ENCODE measurements at regions not wholly inside any gene's neighbourhood (a gene's known extent, or its start where the extent isn't known, plus 50 kb on each side); places are given as distances from the start of the nearest gene placed in this dataset.
A peak's percentile ranks its signal among the peaks of the same experiment; 100 is the strongest.

DNA sequence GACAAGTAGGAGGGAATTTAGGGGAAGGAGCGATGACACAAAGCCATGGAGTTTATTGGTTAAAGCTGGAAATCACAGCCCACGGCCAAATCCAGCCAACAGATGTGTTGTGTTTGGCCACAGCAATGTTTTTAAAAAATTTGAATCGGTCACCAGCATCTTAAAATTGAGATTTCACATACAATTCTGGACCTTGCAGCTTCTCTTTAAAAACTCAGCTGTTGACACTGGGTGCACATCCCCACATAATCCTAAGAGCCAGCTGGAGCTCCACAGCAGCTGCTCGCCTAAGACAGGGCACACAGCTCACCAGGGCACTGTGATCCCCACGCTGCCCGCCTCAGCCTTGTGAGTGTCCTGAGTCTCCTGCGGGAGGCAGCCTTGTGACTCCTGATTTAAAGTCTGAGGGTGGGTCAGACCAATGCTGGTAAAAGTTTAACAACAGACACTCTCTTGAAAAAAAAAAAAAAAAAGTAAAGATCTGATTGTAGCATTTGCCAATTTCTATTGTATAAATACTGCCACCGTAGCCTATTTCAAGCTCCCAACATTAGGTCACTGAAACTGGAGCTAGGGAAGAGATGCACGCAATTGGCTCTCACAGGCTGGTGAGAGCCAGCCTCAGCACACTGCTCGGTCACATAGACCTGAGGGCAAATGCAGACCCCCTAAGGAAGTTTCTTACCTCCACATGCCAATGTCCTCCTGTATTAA is 124.8 kb downstream of the HSD17B3 start:
- TF ChIP-seq, protein P1, sequence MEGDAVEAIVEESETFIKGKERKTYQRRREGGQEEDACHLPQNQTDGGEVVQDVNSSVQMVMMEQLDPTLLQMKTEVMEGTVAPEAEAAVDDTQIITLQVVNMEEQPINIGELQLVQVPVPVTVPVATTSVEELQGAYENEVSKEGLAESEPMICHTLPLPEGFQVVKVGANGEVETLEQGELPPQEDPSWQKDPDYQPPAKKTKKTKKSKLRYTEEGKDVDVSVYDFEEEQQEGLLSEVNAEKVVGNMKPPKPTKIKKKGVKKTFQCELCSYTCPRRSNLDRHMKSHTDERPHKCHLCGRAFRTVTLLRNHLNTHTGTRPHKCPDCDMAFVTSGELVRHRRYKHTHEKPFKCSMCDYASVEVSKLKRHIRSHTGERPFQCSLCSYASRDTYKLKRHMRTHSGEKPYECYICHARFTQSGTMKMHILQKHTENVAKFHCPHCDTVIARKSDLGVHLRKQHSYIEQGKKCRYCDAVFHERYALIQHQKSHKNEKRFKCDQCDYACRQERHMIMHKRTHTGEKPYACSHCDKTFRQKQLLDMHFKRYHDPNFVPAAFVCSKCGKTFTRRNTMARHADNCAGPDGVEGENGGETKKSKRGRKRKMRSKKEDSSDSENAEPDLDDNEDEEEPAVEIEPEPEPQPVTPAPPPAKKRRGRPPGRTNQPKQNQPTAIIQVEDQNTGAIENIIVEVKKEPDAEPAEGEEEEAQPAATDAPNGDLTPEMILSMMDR (conservative IDR thresholded peaks at IDR 0.05; ENCODE audit: low read length): peak; percentile 29; the same call in 1 of the 2 replicates
- TF ChIP-seq EZH2phosphoT487 (IDR thresholded peaks at IDR 0.05; ENCODE audit: borderline replicate concordance): no peak
- Histone ChIP-seq H3K27me3 (ENCODE audit: insufficient read depth, low read length, poor library complexity, severe bottlenecking) (peaks cover 10% of the 10 kb centered on the region), H3K4me2 (ENCODE audit: low read depth, low read length, poor library complexity, severe bottlenecking) (no peak overlapping the region)

DNA sequence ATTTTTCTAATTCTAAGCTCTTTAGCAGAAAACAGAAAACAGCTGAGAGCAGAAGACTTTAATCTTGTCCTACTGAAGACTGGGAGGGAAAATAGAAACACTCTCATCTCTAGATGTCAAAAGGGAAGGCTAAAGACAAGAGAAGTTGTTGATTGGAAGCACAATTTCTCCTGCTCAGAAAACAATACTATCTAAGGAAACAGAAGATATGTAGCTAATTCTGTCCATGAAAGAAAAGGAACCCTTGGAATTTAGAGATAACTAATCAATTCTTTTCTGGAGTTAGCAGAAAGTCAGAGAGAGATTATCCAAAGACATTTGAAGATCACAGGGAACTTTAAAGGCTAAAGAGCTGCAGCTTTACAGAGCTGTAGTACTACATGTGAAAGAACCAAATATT is 126.2 kb downstream of the HSD17B3 start:
- no peak for TF ChIP-seq EZH2phosphoT487 (IDR thresholded peaks at IDR 0.05; ENCODE audit: borderline replicate concordance)
- TF ChIP-seq, protein P1 (conservative IDR thresholded peaks at IDR 0.05; ENCODE audit: low read length): no peak

More for the DNA sequence above, 124.8 kb downstream of the HSD17B3 start:
- no peak overlapping the region for H3K9ac ChIP-seq (ENCODE audit: low read depth, low read length, poor library complexity, severe bottlenecking)
- no peak overlapping the region for H3K4me3 ChIP-seq (ENCODE audit: low read length, poor library complexity, severe bottlenecking)
- no peaks in the 10 kb centered on the region for H3K79me2 ChIP-seq (ENCODE audit: insufficient read depth, low read length)
- H3K4me1 ChIP-seq (ENCODE audit: insufficient read depth, low read length, poor library complexity, severe bottlenecking): no peaks in the 10 kb centered on the region
- H3K9me2 ChIP-seq (replicated peaks; ENCODE audit: low read depth, low read length): no peaks in the 10 kb centered on the region
- no peaks in the 10 kb centered on the region for H3F3A ChIP-seq (ENCODE audit: low read depth)
- no peak overlapping the region for H2AFZ ChIP-seq (ENCODE audit: low read length)
- H3K9me3 ChIP-seq (ENCODE audit: insufficient read depth, low read depth, low read length): no peaks in the 10 kb centered on the region
- H3K36me3 ChIP-seq (ENCODE audit: insufficient read depth, low read length): no peaks in the 10 kb centered on the region
- no peaks in the 10 kb centered on the region for H4K20me1 ChIP-seq (ENCODE audit: insufficient read depth, low read length, poor library complexity, severe bottlenecking)

DNA sequence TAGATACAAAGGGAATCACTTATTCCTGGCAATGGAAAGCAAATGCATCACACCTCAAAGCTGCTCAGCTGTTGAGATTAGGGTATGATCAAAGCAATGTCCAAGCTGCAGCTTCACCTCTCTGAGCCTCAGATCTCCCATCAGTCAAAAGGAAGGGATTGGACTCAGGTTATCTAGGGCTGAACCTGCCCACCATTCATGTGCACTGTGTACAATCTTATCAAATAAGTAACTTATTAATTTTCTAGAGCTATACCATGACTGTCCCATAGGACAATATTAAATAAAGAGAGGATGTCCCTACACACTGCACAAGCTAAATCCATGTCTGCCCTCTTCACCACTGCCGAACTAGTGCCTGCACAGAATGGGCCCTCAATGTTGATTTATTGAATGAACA is 127.0 kb downstream of the HSD17B3 start:
- no peaks in the 10 kb centered on the region for H3K4me1 ChIP-seq (ENCODE audit: insufficient read depth, low read length, poor library complexity, severe bottlenecking)
- no peaks in the 10 kb centered on the region for H3F3A ChIP-seq (ENCODE audit: low read depth)
- H3K9ac ChIP-seq (ENCODE audit: low read depth, low read length, poor library complexity, severe bottlenecking): no peak overlapping the region
- H3K9me2 ChIP-seq (replicated peaks; ENCODE audit: low read depth, low read length): no peaks in the 10 kb centered on the region
- H3K36me3 ChIP-seq (ENCODE audit: insufficient read depth, low read length): no peaks in the 10 kb centered on the region
- TF ChIP-seq, protein P1 (conservative IDR thresholded peaks at IDR 0.05; ENCODE audit: low read length): no peak
- TF ChIP-seq EZH2phosphoT487 (IDR thresholded peaks at IDR 0.05; ENCODE audit: borderline replicate concordance): no peak
- no peaks in the 10 kb centered on the region for H3K9me3 ChIP-seq (ENCODE audit: insufficient read depth, low read depth, low read length)
- H3K79me2 ChIP-seq (ENCODE audit: insufficient read depth, low read length): no peaks in the 10 kb centered on the region
- H3K27me3 ChIP-seq (ENCODE audit: insufficient read depth, low read length, poor library complexity, severe bottlenecking): peaks cover 10% of the 10 kb centered on the region
- no peak overlapping the region for H3K4me3 ChIP-seq (ENCODE audit: low read length, poor library complexity, severe bottlenecking)
- no peak overlapping the region for H2AFZ ChIP-seq (ENCODE audit: low read length)
- no peaks in the 10 kb centered on the region for H4K20me1 ChIP-seq (ENCODE audit: insufficient read depth, low read length, poor library complexity, severe bottlenecking)
- no peak overlapping the region for H3K4me2 ChIP-seq (ENCODE audit: low read depth, low read length, poor library complexity, severe bottlenecking)

More for the DNA sequence above, 126.2 kb downstream of the HSD17B3 start:
- H3K4me1 ChIP-seq (ENCODE audit: insufficient read depth, low read length, poor library complexity, severe bottlenecking): no peaks in the 10 kb centered on the region
- no peak overlapping the region for H3K9ac ChIP-seq (ENCODE audit: low read depth, low read length, poor library complexity, severe bottlenecking)
- H2AFZ ChIP-seq (ENCODE audit: low read length): no peak overlapping the region
- H3K4me2 ChIP-seq (ENCODE audit: low read depth, low read length, poor library complexity, severe bottlenecking): no peak overlapping the region
- H3K4me3 ChIP-seq (ENCODE audit: low read length, poor library complexity, severe bottlenecking): no peak overlapping the region
- H3K79me2 ChIP-seq (ENCODE audit: insufficient read depth, low read length): no peaks in the 10 kb centered on the region
- peaks cover 10% of the 10 kb centered on the region for H3K27me3 ChIP-seq (ENCODE audit: insufficient read depth, low read length, poor library complexity, severe bottlenecking)
- no peaks in the 10 kb centered on the region for H3K9me3 ChIP-seq (ENCODE audit: insufficient read depth, low read depth, low read length)
- H3F3A ChIP-seq (ENCODE audit: low read depth): no peaks in the 10 kb centered on the region
- H3K9me2 ChIP-seq (replicated peaks; ENCODE audit: low read depth, low read length): no peaks in the 10 kb centered on the region
- H4K20me1 ChIP-seq (ENCODE audit: insufficient read depth, low read length, poor library complexity, severe bottlenecking): no peaks in the 10 kb centered on the region
- H3K36me3 ChIP-seq (ENCODE audit: insufficient read depth, low read length): no peaks in the 10 kb centered on the region

All from Loucy (cell line).